HG02759 (cell line): ENCODE measurements at regions not wholly inside any gene's neighbourhood (a gene's known extent, or its start where the extent isn't known, plus 50 kb on each side); places are given as distances from the start of the nearest gene placed in this dataset.
"Not testable (repeated sequence)": the region's sequence is repeated elsewhere in the genome, so short reads cannot be mapped to it uniquely, and the experiment has no call there.

ENCODE experiments used
- ATAC-seq: cut with Tn5 transposase; IDR thresholded peaks from one replicate; pipeline ENCODE4 v1.9.1; 2021; ENCODE audit warnings: mild to moderate bottlenecking, moderate library complexity; ENCODE audit not compliant: unreplicated experiment

GRCh38 chr9:117775591-117775990 is 71.4 kb downstream of the TLR4 start:
- ATAC-seq: no peak

- ATAC-seq: peak; percentile 89
These were observed 73.6 kb downstream of the TLR4 start for GRCh38 chr9:117777823-117778222.

- ATAC-seq: no peak
These were observed 75.6 kb downstream of the TLR4 start for GRCh38 chr9:117779760-117780159.

- ATAC-seq: peak; percentile 84
These were observed 79.0 kb downstream of the TLR4 start for GRCh38 chr9:117782931-117783788.

GRCh38 chr9:117783828-117784227 is 79.6 kb downstream of the TLR4 start:
- ATAC-seq: peak; percentile 67

GRCh38 chr9:117784996-117785395 is 80.8 kb downstream of the TLR4 start:
- no peak for ATAC-seq

GRCh38 chr9:117787746-117788145 is 83.5 kb downstream of the TLR4 start:
- no peak for ATAC-seq

GRCh38 chr9:117795271-117795670 is 91.1 kb downstream of the TLR4 start:
- ATAC-seq: no peak

- ATAC-seq: no peak
These were observed 92.5 kb downstream of the TLR4 start for GRCh38 chr9:117796681-117797080.

GRCh38 chr9:117800389-117800788 is 96.2 kb downstream of the TLR4 start:
- ATAC-seq: no peak

GRCh38 chr9:117809751-117810150 is 105.5 kb downstream of the TLR4 start:
- no peak for ATAC-seq

- ATAC-seq: peak; percentile 87
These were observed 111.1 kb downstream of the TLR4 start for GRCh38 chr9:117815315-117815714.

- no peak for ATAC-seq
These were observed 111.7 kb downstream of the TLR4 start for GRCh38 chr9:117815948-117816347.

GRCh38 chr9:117821954-117822353 is 117.8 kb downstream of the TLR4 start:
- ATAC-seq: no peak

- ATAC-seq: no peak
These were observed 119.4 kb downstream of the TLR4 start for GRCh38 chr9:117823576-117823975.

GRCh38 chr9:117825609-117826347 is 121.6 kb downstream of the TLR4 start:
- peak; percentile 97 for ATAC-seq

- ATAC-seq: no peak
These were observed 122.6 kb downstream of the TLR4 start for GRCh38 chr9:117826837-117827236.

- ATAC-seq: no peak
These were observed 123.3 kb downstream of the TLR4 start for GRCh38 chr9:117827456-117827855.

GRCh38 chr9:117828466-117828865 is 124.3 kb downstream of the TLR4 start:
- ATAC-seq: no peak

- ATAC-seq: peak; percentile 89
These were observed 131.6 kb downstream of the TLR4 start for GRCh38 chr9:117835798-117836197.

- ATAC-seq: no peak
These were observed 135.7 kb downstream of the TLR4 start for GRCh38 chr9:117839862-117840261.

- not testable (repeated sequence) for ATAC-seq
These were observed 147.7 kb downstream of the TLR4 start for GRCh38 chr9:117851836-117852461.
